ENCODE measurements at regions not wholly inside any gene's neighbourhood (a gene's known extent, or its start where the extent isn't known, plus 50 kb on each side); places are given as distances from the start of the nearest gene placed in this dataset.

- H3K4me3 ChIP-seq: no peak overlapping the region
- H3K27ac ChIP-seq: no peak overlapping the region
- intact Hi-C loops (cut with DNase I; ENCODE audit: low total_unique reads): no loop called here
- H3K36me3 ChIP-seq: no peaks in the 10 kb centered on the region
- 91 to 99% (median 95%) methylated on average over 3 of the region's 3 CpGs for WGBS, 5 donors
- TF ChIP-seq POLR2A (IDR thresholded peaks at IDR 0.05) (no peak), POLR2AphosphoS5 (IDR thresholded peaks at IDR 0.05) (no peak)
- DNase-seq: no peak
- no peaks in the 10 kb centered on the region for H3K9me3 ChIP-seq
- H3K4me1 ChIP-seq: no peaks in the 10 kb centered on the region
- no peaks in the 10 kb centered on the region for H3K27me3 ChIP-seq
Observed at GRCh38 chr17:71727723-71728122, 393.1 kb upstream of the SOX9 start.

DNA sequence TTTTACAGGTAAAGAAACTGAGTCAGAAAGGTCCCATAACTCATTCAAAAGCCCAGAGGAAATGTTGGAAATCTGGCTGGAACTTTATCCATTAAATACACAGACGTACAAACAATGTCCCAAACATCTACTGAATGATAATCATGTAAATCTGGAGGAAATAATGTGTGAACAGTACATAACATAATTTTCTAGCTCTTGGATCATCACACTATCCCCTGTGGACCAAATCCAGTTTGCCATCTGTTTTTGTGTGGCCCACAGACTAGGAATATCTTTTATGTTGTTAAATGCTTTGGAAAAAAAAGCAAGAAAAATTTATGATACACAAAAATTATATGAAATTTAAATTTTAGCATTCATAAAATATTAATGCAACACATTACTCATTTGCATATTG, 389.9 kb upstream of the SOX9 start:
- WGBS, 5 donors: 59 to 81% (median 65%) methylated on average over 1 of the region's 1 CpG
- intact Hi-C loops (cut with DNase I; ENCODE audit: low total_unique reads): no loop called here

GRCh38 chr17:71735893-71736292, 384.9 kb upstream of the SOX9 start:
- DNase-seq: no peak
- H3K27me3 ChIP-seq: no peaks in the 10 kb centered on the region
- H3K9me3 ChIP-seq: no peaks in the 10 kb centered on the region
- no peaks in the 10 kb centered on the region for H3K4me1 ChIP-seq
- 84 to 96% (median 89%) methylated on average over 4 of the region's 4 CpGs for WGBS, 5 donors
- H3K27ac ChIP-seq: no peak overlapping the region
- H3K36me3 ChIP-seq: no peaks in the 10 kb centered on the region
- TF ChIP-seq EP300 (IDR thresholded peaks at IDR 0.05) (no peak), POLR2A (IDR thresholded peaks at IDR 0.05) (no peak)
- no peak overlapping the region for H3K4me3 ChIP-seq
- intact Hi-C loops (cut with DNase I; ENCODE audit: low total_unique reads): no loop called here

More for the DNA sequence above, 389.9 kb upstream of the SOX9 start:
- TF ChIP-seq EP300 (IDR thresholded peaks at IDR 0.05) (no peak), POLR2AphosphoS5 (IDR thresholded peaks at IDR 0.05) (no peak), CTCF (IDR thresholded peaks at IDR 0.05) (no peak), POLR2A (IDR thresholded peaks at IDR 0.05) (no peak)
- no peaks in the 10 kb centered on the region for H3K27me3 ChIP-seq
- H3K4me3 ChIP-seq: no peak overlapping the region
- H3K36me3 ChIP-seq: no peaks in the 10 kb centered on the region
- H3K27ac ChIP-seq: no peak overlapping the region
- H3K9me3 ChIP-seq: no peaks in the 10 kb centered on the region
- DNase-seq: no peak
- H3K4me1 ChIP-seq: no peaks in the 10 kb centered on the region

- DNase-seq: no peak
- Histone ChIP-seq H3K27ac (no peak overlapping the region), H3K4me1 (no peaks in the 10 kb centered on the region), H3K9me3 (no peaks in the 10 kb centered on the region), H3K36me3 (no peaks in the 10 kb centered on the region), H3K27me3 (no peaks in the 10 kb centered on the region), H3K4me3 (no peak overlapping the region)
- intact Hi-C loops (cut with DNase I; ENCODE audit: low total_unique reads): no loop called here
- 67 to 86% (median 81%) methylated on average over 3 of the region's 3 CpGs for WGBS, 5 donors
- TF ChIP-seq CTCF (IDR thresholded peaks at IDR 0.05) (no peak), POLR2AphosphoS5 (IDR thresholded peaks at IDR 0.05) (no peak), EP300 (IDR thresholded peaks at IDR 0.05) (no peak), POLR2A (IDR thresholded peaks at IDR 0.05) (no peak)
Observed at GRCh38 chr17:71740866-71741265, 380.0 kb upstream of the SOX9 start.

GRCh38 chr17:71741836-71742235, 379.0 kb upstream of the SOX9 start:
- TF ChIP-seq CTCF (IDR thresholded peaks at IDR 0.05) (no peak), POLR2AphosphoS5 (IDR thresholded peaks at IDR 0.05) (no peak), POLR2A (IDR thresholded peaks at IDR 0.05) (no peak), EP300 (IDR thresholded peaks at IDR 0.05) (no peak)
- intact Hi-C loops (cut with DNase I; ENCODE audit: low total_unique reads): no loop called here
- no peaks in the 10 kb centered on the region for H3K4me1 ChIP-seq
- no peaks in the 10 kb centered on the region for H3K27me3 ChIP-seq
- DNase-seq: no peak
- H3K27ac ChIP-seq: no peak overlapping the region
- H3K4me3 ChIP-seq: no peak overlapping the region
- H3K36me3 ChIP-seq: no peaks in the 10 kb centered on the region
- no peaks in the 10 kb centered on the region for H3K9me3 ChIP-seq

Measured in stomach (tissue), 8 donors.